Fibroblast of lung (primary cell): ENCODE measurements at regions not wholly inside any gene's neighbourhood (a gene's known extent, or its start where the extent isn't known, plus 50 kb on each side); places are given as distances from the start of the nearest gene placed in this dataset.
"Not testable (repeated sequence)": the region's sequence is repeated elsewhere in the genome, so short reads cannot be mapped to it uniquely, and the experiment has no call there.

ENCODE experiments used
- DNase-seq, 2 donors: peaks; one replicate each; pipeline versions ENCODE4 v3.0.0 to v3.0.0-alpha.2; 2010; ENCODE audit warnings: low read depth in 2 of 2
- H2AFZ ChIP-seq: 2 replicates; pipeline ENCODE4 v1.5.1; 2012; ENCODE audit warnings: low read length, control low read depth, inconsistent platforms
- H3K27ac ChIP-seq: 2 replicates; pipeline ENCODE4 v1.5.1; 2011; ENCODE audit warnings: low read length, control low read depth; ENCODE audit not compliant: insufficient read depth
- H3K27me3 ChIP-seq: 2 replicates; pipeline ENCODE4 v1.5.1; 2011; ENCODE audit warnings: mild to moderate bottlenecking, low read length; ENCODE audit not compliant: control insufficient read depth, insufficient read depth
- H3K36me3 ChIP-seq: 2 replicates; pipeline ENCODE4 v1.5.1; 2011; ENCODE audit warnings: low read length; ENCODE audit not compliant: control insufficient read depth, insufficient read depth
- H3K4me1 ChIP-seq: 2 replicates; pipeline ENCODE4 v1.5.1; 2011; ENCODE audit warnings: low read length; ENCODE audit not compliant: control insufficient read depth, insufficient read depth; ENCODE audit errors: extremely low read depth
- H3K4me2 ChIP-seq: 2 replicates; pipeline ENCODE4 v1.5.1; 2011; ENCODE audit warnings: low read length, control low read depth; ENCODE audit not compliant: insufficient read depth; ENCODE audit errors: extremely low read depth
- H3K4me3 ChIP-seq, 4 experiments: fragments of 200-600 bp in 1 of 4; sonication (generic) in 1 of 4; replicated peaks in 1 of 4; 2 replicates each; pipeline ENCODE4 v1.5.1; 2011 to 2016; ENCODE audit warnings: low read length in 4 of 4, low read depth in 3 of 4, mild to moderate bottlenecking in 3 of 4, control low read depth in 2 of 4, inconsistent platforms in 1 of 4, mixed read lengths in 1 of 4; ENCODE audit not compliant: insufficient read depth in 1 of 4; ENCODE audit errors: control extremely low read depth in 1 of 4
- H3K79me2 ChIP-seq: 2 replicates; pipeline ENCODE4 v1.5.1; 2012; ENCODE audit warnings: mild to moderate bottlenecking, low read length, inconsistent platforms; ENCODE audit not compliant: control insufficient read depth, insufficient read depth
- H3K9ac ChIP-seq: 2 replicates; pipeline ENCODE4 v1.5.1; 2011; ENCODE audit warnings: mild to moderate bottlenecking, low read length, control low read depth; ENCODE audit not compliant: insufficient read depth
- H3K9me3 ChIP-seq: 2 replicates; pipeline ENCODE4 v1.5.1; 2012; ENCODE audit warnings: low read depth, low read length; ENCODE audit not compliant: control insufficient read depth, insufficient read depth
- H4K20me1 ChIP-seq: 2 replicates; pipeline ENCODE4 v1.5.1; 2011; ENCODE audit warnings: low read length; ENCODE audit not compliant: control insufficient read depth, insufficient read depth; ENCODE audit errors: extremely low read depth
- EZH2 ChIP-seq: IDR thresholded peaks from 2 replicates; pipeline ENCODE4 v1.5.1; 2012; ENCODE audit warnings: low read length, control low read depth, mild to moderate bottlenecking; ENCODE audit errors: missing control alignments
- TF ChIP-seq, protein P1 (sequence below), 2 donors: IDR thresholded peaks in 1 of 2; conservative IDR thresholded peaks in 1 of 2; 1 replicate in 1 of 2; 2 replicates in 1 of 2; pipeline ENCODE4 v1.5.1; 2011 to 2012; ENCODE audit warnings: low read length in 2 of 2, control low read depth in 1 of 2, inconsistent platforms in 1 of 2, low read depth in 1 of 2, mild to moderate bottlenecking in 1 of 2

DNA sequence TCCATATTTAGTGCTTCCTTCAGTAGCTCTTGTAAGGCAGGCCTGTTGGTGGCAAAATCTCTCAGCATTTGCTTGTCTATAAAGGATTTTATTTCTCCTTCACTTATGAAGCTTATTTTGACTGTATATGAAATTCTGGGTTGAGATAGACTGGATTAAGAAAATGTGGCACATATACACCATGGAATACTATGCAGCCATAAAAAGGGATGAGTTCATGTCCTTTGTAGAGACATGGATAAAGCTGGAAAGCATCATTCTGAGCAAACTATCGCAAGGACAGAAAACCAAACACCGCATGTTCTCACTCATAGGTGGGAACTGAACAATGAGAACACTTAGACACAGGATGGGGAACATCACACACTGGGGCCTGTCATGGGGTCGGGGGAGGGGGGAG is 73.1 kb downstream of the ADCYAP1 start:
- not testable (repeated sequence) for H4K20me1 ChIP-seq, H3K27ac ChIP-seq, H3K4me3 ChIP-seq, H3K79me2 ChIP-seq, H2AFZ ChIP-seq, H3K4me2 ChIP-seq, H3K9me3 ChIP-seq, H3K36me3 ChIP-seq, H3K4me1 ChIP-seq, DNase-seq, H3K27me3 ChIP-seq, H3K9ac ChIP-seq

- Histone ChIP-seq H4K20me1 (no peaks in the 10 kb centered on the region), H2AFZ (no peak overlapping the region), H3K4me2 (no peak overlapping the region), H3K4me1 (no peaks in the 10 kb centered on the region), H3K4me3 (no peak overlapping the region), H3K9ac (no peak overlapping the region), H3K27me3 (no peaks in the 10 kb centered on the region), H3K27ac (no peak overlapping the region), H3K36me3 (no peaks in the 10 kb centered on the region), H3K9me3 (no peaks in the 10 kb centered on the region), H3K79me2 (no peaks in the 10 kb centered on the region)
- no peak for TF ChIP-seq EZH2
- TF ChIP-seq, protein P1, sequence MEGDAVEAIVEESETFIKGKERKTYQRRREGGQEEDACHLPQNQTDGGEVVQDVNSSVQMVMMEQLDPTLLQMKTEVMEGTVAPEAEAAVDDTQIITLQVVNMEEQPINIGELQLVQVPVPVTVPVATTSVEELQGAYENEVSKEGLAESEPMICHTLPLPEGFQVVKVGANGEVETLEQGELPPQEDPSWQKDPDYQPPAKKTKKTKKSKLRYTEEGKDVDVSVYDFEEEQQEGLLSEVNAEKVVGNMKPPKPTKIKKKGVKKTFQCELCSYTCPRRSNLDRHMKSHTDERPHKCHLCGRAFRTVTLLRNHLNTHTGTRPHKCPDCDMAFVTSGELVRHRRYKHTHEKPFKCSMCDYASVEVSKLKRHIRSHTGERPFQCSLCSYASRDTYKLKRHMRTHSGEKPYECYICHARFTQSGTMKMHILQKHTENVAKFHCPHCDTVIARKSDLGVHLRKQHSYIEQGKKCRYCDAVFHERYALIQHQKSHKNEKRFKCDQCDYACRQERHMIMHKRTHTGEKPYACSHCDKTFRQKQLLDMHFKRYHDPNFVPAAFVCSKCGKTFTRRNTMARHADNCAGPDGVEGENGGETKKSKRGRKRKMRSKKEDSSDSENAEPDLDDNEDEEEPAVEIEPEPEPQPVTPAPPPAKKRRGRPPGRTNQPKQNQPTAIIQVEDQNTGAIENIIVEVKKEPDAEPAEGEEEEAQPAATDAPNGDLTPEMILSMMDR (conservative IDR thresholded peaks at IDR 0.05 in 1 of 2, IDR thresholded peaks at IDR 0.05 in 1 of 2; ENCODE audit: low read depth in 1 of 2, low read length in 2 of 2) = no peak
- DNase-seq = peak in 1 of 2 donors; percentile 73
Measured at GRCh38 chr18:980586-980985, 75.9 kb downstream of the ADCYAP1 start.

DNA sequence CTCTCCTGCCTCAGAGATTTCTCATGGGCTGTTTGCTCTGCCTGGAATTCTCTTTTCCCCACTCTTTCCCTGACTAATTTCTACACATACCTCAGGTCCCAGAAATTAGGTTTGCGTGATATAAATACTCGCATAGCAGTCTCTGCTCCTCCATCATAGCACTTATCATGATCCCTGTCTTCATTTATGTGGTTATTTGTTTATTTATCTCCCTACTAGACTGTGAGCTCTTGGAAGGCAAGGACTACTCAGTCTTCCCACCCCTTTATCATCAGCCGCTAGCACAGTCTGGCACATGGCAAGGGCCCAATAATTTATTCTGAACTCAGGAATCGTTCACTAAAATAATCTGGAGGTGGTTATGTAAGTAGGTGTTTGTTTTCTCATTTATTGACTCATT is 79.3 kb downstream of the ADCYAP1 start:
- no peak overlapping the region for H3K4me3 ChIP-seq
- H3K79me2 ChIP-seq = no peaks in the 10 kb centered on the region
- H3K27me3 ChIP-seq = no peaks in the 10 kb centered on the region
- H3K27ac ChIP-seq = no peak overlapping the region
- no peak overlapping the region for H3K4me2 ChIP-seq
- DNase-seq = peak in 1 of 2 donors; percentile 92
- no peaks in the 10 kb centered on the region for H4K20me1 ChIP-seq
- no peak for TF ChIP-seq EZH2
- TF ChIP-seq, protein P1 (conservative IDR thresholded peaks at IDR 0.05 in 1 of 2, IDR thresholded peaks at IDR 0.05 in 1 of 2; ENCODE audit: low read depth in 1 of 2, low read length in 2 of 2) = no peak
- no peaks in the 10 kb centered on the region for H3K9me3 ChIP-seq
- H3K36me3 ChIP-seq = no peaks in the 10 kb centered on the region
- no peak overlapping the region for H2AFZ ChIP-seq
- H3K9ac ChIP-seq = no peak overlapping the region
- H3K4me1 ChIP-seq = no peaks in the 10 kb centered on the region
